ENCODE measurements at regions not wholly inside any gene's neighbourhood (a gene's known extent, or its start where the extent isn't known, plus 50 kb on each side); places are given as distances from the start of the nearest gene placed in this dataset.

- no peak for DNase-seq
Observed at GRCh38 chr15:94770199-94770598, 538.8 kb downstream of the MCTP2 start.

GRCh38 chr15:94777037-94777436 lies 545.7 kb downstream of the MCTP2 start:
- DNase-seq, result no peak

- DNase-seq, result no peak
Observed at GRCh38 chr15:94778840-94779239, 547.5 kb downstream of the MCTP2 start.

GRCh38 chr15:94780166-94780565 lies 548.8 kb downstream of the MCTP2 start:
- no peak for DNase-seq

GRCh38 chr15:94785091-94785490 lies 553.7 kb downstream of the MCTP2 start:
- no peak for DNase-seq

GRCh38 chr15:94791008-94791407 lies 559.6 kb downstream of the MCTP2 start:
- no peak for DNase-seq

- no peak for DNase-seq
Observed at GRCh38 chr15:94791510-94791909, 560.1 kb downstream of the MCTP2 start.

- DNase-seq, result no peak
Observed at GRCh38 chr15:94792196-94792595, 560.8 kb downstream of the MCTP2 start.

- no peak for DNase-seq
Observed at GRCh38 chr15:94793207-94793606, 561.8 kb downstream of the MCTP2 start.

GRCh38 chr15:94793641-94794040 lies 562.3 kb downstream of the MCTP2 start:
- DNase-seq, result no peak

- DNase-seq, result no peak
Observed at GRCh38 chr15:94804613-94805012, 573.3 kb downstream of the MCTP2 start.

- no peak for DNase-seq
Observed at GRCh38 chr15:94815110-94815731, 583.9 kb downstream of the MCTP2 start.

- no peak for DNase-seq
Observed at GRCh38 chr15:94815914-94816313, 584.6 kb downstream of the MCTP2 start.

GRCh38 chr15:94829887-94830884 lies 598.8 kb downstream of the MCTP2 start:
- DNase-seq, result no peak

GRCh38 chr15:94834000-94834399 lies 602.6 kb downstream of the MCTP2 start:
- no peak for DNase-seq

GRCh38 chr15:94834494-94834893 lies 603.1 kb downstream of the MCTP2 start:
- no peak for DNase-seq

GRCh38 chr15:94838281-94838680 lies 606.9 kb downstream of the MCTP2 start:
- no peak for DNase-seq

GRCh38 chr15:94840794-94841783 lies 609.7 kb downstream of the MCTP2 start:
- no peak for DNase-seq

GRCh38 chr15:94843060-94843459 lies 611.7 kb downstream of the MCTP2 start:
- no peak for DNase-seq

GRCh38 chr15:94844198-94844537 lies 612.8 kb downstream of the MCTP2 start:
- DNase-seq, result no peak

- no peak for DNase-seq
Observed at GRCh38 chr15:94844538-94845389, 613.4 kb downstream of the MCTP2 start.

- DNase-seq, result no peak
Observed at GRCh38 chr15:94845390-94845716, 614.0 kb downstream of the MCTP2 start.

Measured in NCI-H2171 (cell line).